ENCODE measurements at regions not wholly inside any gene's neighbourhood (a gene's known extent, or its start where the extent isn't known, plus 50 kb on each side); places are given as distances from the start of the nearest gene placed in this dataset.

DNA sequence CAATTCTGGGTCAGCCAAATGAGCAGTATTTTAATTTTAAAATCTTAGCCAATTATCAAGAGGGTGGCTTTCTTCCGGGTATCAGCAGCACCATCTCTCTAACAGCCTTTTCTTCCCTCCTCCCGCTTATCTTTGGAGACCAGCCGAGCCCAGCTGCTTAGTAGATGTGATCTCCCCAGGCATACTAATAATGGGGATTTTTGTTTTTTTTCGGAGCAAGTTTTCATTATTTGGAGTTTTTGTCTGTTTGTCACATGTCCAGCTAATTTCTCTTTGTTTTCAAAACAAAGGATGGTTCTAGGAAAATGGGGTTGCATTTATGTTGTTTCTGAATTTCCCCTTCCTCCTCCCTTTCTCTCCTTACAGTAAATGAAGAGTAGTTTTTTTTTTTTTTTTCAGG lies 170.5 kb upstream of the MPHOSPH6 start:
- no peak overlapping the region for H3K27ac ChIP-seq
- POLR2A ChIA-PET (ENCODE audit: low non-redundant PET): no interaction called here
- DNase-seq (ENCODE audit: low spot score): no peak
- TF ChIP-seq CTCF (conservative IDR thresholded peaks at IDR 0.05; ENCODE audit: low read depth): no peak
- CTCF ChIA-PET: interaction anchor here (0.5 kb wide), 1 partner anchor 989 kb away, joined by 6 read pairs; no protein-coding TSS in a partner anchor

DNA sequence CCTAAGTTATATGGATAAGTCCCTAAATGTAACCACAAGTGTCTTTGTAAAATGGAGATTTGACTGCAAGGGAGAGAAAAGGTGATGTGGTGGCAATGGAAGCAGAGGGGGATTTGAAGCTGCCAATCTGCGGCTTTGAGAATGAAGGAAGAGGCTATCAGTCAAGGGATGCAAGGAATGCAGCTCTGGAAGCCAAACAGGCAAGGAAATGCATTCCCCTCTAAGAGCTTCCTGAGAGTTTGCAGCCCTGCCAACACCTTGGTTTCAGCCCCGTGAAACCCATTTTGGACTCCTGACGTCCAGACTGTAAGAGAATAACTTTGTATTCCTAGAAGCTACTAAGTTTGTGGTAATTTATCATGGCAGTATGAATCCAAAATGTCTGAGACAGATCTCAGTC lies 167.3 kb upstream of the MPHOSPH6 start:
- no peak for DNase-seq (ENCODE audit: low spot score)
- TF ChIP-seq CTCF (conservative IDR thresholded peaks at IDR 0.05; ENCODE audit: low read depth): no peak
- CTCF ChIA-PET: no interaction called here
- no peak overlapping the region for H3K27ac ChIP-seq
- POLR2A ChIA-PET (ENCODE audit: low non-redundant PET): no interaction called here

GRCh38 chr16:82331974-82332750 lies 162.1 kb upstream of the MPHOSPH6 start:
- no peak for DNase-seq (ENCODE audit: low spot score)
- no peak for TF ChIP-seq CTCF (conservative IDR thresholded peaks at IDR 0.05; ENCODE audit: low read depth)
- ChIA-PET POLR2A (ENCODE audit: low non-redundant PET) (no interaction called here), CTCF (no interaction called here)
- no peak overlapping the region for H3K27ac ChIP-seq

DNA sequence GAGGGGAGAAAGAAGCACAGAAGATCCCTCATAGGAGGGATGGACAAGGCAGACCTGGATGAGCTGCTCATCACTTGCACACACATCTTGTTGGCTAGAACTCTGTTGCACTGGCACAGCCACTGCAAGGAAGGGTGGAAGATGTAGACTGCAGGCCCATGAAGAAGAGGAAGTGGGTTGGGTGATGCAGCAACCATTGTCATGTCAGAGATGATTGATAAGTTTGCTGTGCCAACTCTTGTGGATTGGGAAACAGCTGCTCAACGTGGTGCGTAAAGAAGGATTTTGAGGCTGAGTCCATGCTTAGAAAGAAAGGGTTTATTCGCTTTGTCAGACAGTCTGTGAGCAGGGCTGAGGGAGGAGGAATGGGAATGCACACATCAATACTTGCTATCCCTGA lies 161.4 kb upstream of the MPHOSPH6 start:
- DNase-seq (ENCODE audit: low spot score): no peak
- ChIA-PET CTCF (no interaction called here), POLR2A (ENCODE audit: low non-redundant PET) (no interaction called here)
- TF ChIP-seq CTCF (conservative IDR thresholded peaks at IDR 0.05; ENCODE audit: low read depth): no peak
- H3K27ac ChIP-seq: no peak overlapping the region

GRCh38 chr16:82329504-82330192 lies 159.6 kb upstream of the MPHOSPH6 start:
- DNase-seq (ENCODE audit: low spot score): no peak
- CTCF ChIA-PET: no interaction called here
- no peak for TF ChIP-seq CTCF (conservative IDR thresholded peaks at IDR 0.05; ENCODE audit: low read depth)
- H3K27ac ChIP-seq: no peak overlapping the region
- POLR2A ChIA-PET (ENCODE audit: low non-redundant PET): no interaction called here

GRCh38 chr16:82328881-82329469 lies 159.0 kb upstream of the MPHOSPH6 start:
- ChIA-PET CTCF (no interaction called here), POLR2A (ENCODE audit: low non-redundant PET) (no interaction called here)
- H3K27ac ChIP-seq: no peak overlapping the region
- no peak for TF ChIP-seq CTCF (conservative IDR thresholded peaks at IDR 0.05; ENCODE audit: low read depth)
- DNase-seq (ENCODE audit: low spot score): no peak
